Fibroblast of skin of left quadriceps (primary cell): ENCODE measurements at regions not wholly inside any gene's neighbourhood (a gene's known extent, or its start where the extent isn't known, plus 50 kb on each side); places are given as distances from the start of the nearest gene placed in this dataset.
"Not testable (repeated sequence)": the region's sequence is repeated elsewhere in the genome, so short reads cannot be mapped to it uniquely, and the experiment has no call there.

Experiments
- DNase-seq, 2 experiments: peaks; one replicate each; pipeline ENCODE4 v3.0.0-alpha.2; 2013; ENCODE audit warnings: low read depth in 2 of 2

GRCh38 chr4:186481998-186482790 lies 73.2 kb downstream of the MTNR1A start:
- DNase-seq = no peak

GRCh38 chr4:186475202-186475601 lies 80.2 kb downstream of the MTNR1A start:
- no peak for DNase-seq

GRCh38 chr4:186473933-186474332 lies 81.4 kb downstream of the MTNR1A start:
- DNase-seq = no peak

- DNase-seq = peak; percentile 21 to 30
Observed at GRCh38 chr4:186472948-186473347, 82.4 kb downstream of the MTNR1A start.

GRCh38 chr4:186471441-186471840 lies 83.9 kb downstream of the MTNR1A start:
- no peak for DNase-seq

- DNase-seq = no peak
Observed at GRCh38 chr4:186458050-186458449, 97.3 kb downstream of the MTNR1A start.

GRCh38 chr4:186451982-186452381 lies 103.4 kb downstream of the MTNR1A start:
- no peak for DNase-seq

GRCh38 chr4:186449954-186450353 lies 105.4 kb downstream of the MTNR1A start:
- no peak for DNase-seq

GRCh38 chr4:186445040-186445439 lies 110.3 kb downstream of the MTNR1A start:
- DNase-seq = no peak

GRCh38 chr4:186441502-186441901 lies 113.9 kb downstream of the MTNR1A start:
- DNase-seq = no peak

- no peak for DNase-seq
Observed at GRCh38 chr4:186428481-186428880, 126.9 kb downstream of the MTNR1A start.

- DNase-seq = no peak
Observed at GRCh38 chr4:186424745-186425144, 130.6 kb downstream of the MTNR1A start.

GRCh38 chr4:186422296-186422695 lies 133.1 kb downstream of the MTNR1A start:
- no peak for DNase-seq

GRCh38 chr4:186416451-186417060 lies 138.8 kb downstream of the MTNR1A start:
- no peak for DNase-seq

GRCh38 chr4:186414390-186414789 lies 141.0 kb downstream of the MTNR1A start:
- DNase-seq = no peak

GRCh38 chr4:186405957-186406356 lies 140.0 kb downstream of the F11 start:
- DNase-seq = no peak

- DNase-seq = no peak
Observed at GRCh38 chr4:186404562-186405134, 138.7 kb downstream of the F11 start.

- DNase-seq = peak; percentile 3
Observed at GRCh38 chr4:186400676-186401075, 134.7 kb downstream of the F11 start.

GRCh38 chr4:186392017-186392416 lies 126.0 kb downstream of the F11 start:
- DNase-seq = no peak

- DNase-seq = not testable (repeated sequence)
Observed at GRCh38 chr4:186384328-186384727, 118.3 kb downstream of the F11 start.

GRCh38 chr4:186368281-186368680 lies 102.3 kb downstream of the F11 start:
- DNase-seq = no peak

GRCh38 chr4:186366326-186366725 lies 100.3 kb downstream of the F11 start:
- no peak for DNase-seq

GRCh38 chr4:186363038-186363437 lies 97.0 kb downstream of the F11 start:
- not testable (repeated sequence) for DNase-seq
